ENCODE measurements at regions not wholly inside any gene's neighbourhood (a gene's known extent, or its start where the extent isn't known, plus 50 kb on each side); places are given as distances from the start of the nearest gene placed in this dataset.

DNA sequence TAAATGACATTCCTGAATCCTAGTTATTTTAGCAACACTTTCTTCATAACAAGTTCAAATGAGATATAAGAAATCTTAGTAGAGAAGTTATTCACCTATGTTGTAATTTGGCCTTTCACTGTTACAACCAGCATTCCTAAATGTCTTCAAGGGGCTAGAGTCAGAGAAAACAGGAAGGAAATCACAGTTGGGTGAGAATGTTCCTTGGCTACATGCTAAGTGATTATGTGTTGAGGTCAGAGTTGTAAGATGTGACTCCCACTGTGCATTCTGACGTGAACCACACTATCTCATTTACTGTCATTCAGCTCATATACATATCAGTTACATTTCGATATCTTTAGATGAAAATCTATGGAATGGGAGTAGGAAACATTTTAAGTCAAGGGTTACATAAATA is 51.0 kb upstream of the MLIP start:
- DNase-seq: no peak
